ENCODE measurements at regions not wholly inside any gene's neighbourhood (a gene's known extent, or its start where the extent isn't known, plus 50 kb on each side); places are given as distances from the start of the nearest gene placed in this dataset.

DNA sequence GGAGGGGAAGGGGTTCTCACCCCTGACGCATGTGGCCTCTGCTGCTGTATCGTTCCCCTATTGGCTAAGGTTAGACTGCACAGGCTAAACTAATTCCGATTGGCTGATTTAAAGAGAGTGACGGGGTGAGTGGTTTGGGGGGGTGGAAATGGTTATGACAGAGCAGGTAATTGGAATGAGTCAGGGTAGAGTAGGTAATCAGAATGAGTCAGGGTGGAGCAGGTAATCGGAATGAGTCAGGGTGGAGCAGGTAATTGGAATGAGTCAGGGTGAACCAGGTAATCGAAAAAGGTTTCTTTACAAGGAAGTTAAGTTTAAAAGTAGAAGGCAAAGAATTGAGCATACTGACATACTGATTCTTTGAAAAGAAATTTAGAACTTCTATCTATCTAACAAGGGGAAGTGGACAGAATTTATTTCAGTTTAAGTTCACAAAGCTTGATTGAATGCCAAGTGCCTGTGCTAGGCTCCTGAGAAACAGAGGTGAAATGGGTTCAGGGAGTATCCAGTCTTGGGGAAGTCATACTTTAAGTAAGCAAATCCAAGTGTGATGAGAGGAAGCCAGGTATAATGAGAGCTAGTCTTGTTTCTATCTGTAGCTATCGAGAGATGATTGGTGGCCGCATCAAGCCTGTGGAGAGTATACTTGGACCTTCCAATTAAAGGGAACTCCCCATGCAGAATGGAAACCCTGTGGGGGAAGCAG is 58.0 kb downstream of the C11orf91 start:
- WGBS, 2 donors (ENCODE audit: extremely low coverage in 2 of 2, insufficient read length in 2 of 2, insufficient replicate concordance in 1 of 2) = no CpG with 5 or more reads among the region's 8 CpGs

GRCh38 chr11:33640730-33641371 is 59.8 kb downstream of the C11orf91 start:
- Histone ChIP-seq H3K23ac (ENCODE audit: low read depth, low read length, poor library complexity) (no peak overlapping the region), H3K36me3 (replicated peaks in 1 of 2; ENCODE audit: control insufficient read depth in 2 of 2, insufficient read depth in 2 of 2, low read length in 2 of 2) (no peaks in the 10 kb centered on the region), H3K4me1 (ENCODE audit: control insufficient read depth in 2 of 2, insufficient read depth in 1 of 2, low read depth in 1 of 2, low read length in 2 of 2) (no peaks in the 10 kb centered on the region), H4K8ac (ENCODE audit: low read depth, low read length) (no peak overlapping the region), H3K27ac (replicated peaks; ENCODE audit: low read length) (no peak overlapping the region), H3K4me2 (ENCODE audit: insufficient read depth, low read length, poor library complexity, severe bottlenecking) (no peak overlapping the region), H4K91ac (ENCODE audit: low read depth, low read length, poor library complexity) (no peak overlapping the region), H2BK120ac (ENCODE audit: low read depth, low read length) (no peak overlapping the region), H3K79me1 (ENCODE audit: low read depth, low read length) (no peaks in the 10 kb centered on the region), H3K9me3 (replicated peaks in 1 of 2; ENCODE audit: control insufficient read depth in 2 of 2, insufficient read depth in 1 of 2, low read depth in 1 of 2, low read length in 2 of 2) (peaks cover 0 to 4% of the 10 kb centered on the region in 2 donors), H3K18ac (ENCODE audit: low read length) (no peak overlapping the region), H3K14ac (ENCODE audit: low read length) (no peak overlapping the region), H2BK15ac (ENCODE audit: low read length) (no peak overlapping the region), H2AFZ (ENCODE audit: low read length) (no peak overlapping the region), H3K9ac (ENCODE audit: low read depth, low read length, poor library complexity) (no peak overlapping the region), H3K27me3 (ENCODE audit: control insufficient read depth in 3 of 3, insufficient read depth in 3 of 3, low read depth in 1 of 3, low read length in 3 of 3) (no peaks in the 10 kb centered on the region), H2BK12ac (ENCODE audit: low read length) (no peak overlapping the region), H3K4me3 (ENCODE audit: low read length in 2 of 2) (no peak overlapping the region), H3K4ac (ENCODE audit: low read length) (no peak overlapping the region), H2AK5ac (ENCODE audit: low read depth, low read length) (no peak overlapping the region), H2BK5ac (ENCODE audit: low read length) (no peak overlapping the region)
- DNase-seq (ENCODE audit: low spot score) = no peak
- WGBS, 2 donors (ENCODE audit: extremely low coverage in 2 of 2, insufficient read length in 2 of 2, insufficient replicate concordance in 1 of 2) = no CpG with 5 or more reads among the region's 8 CpGs

More for the DNA sequence above, 58.0 kb downstream of the C11orf91 start:
- Histone ChIP-seq H2AK5ac (ENCODE audit: low read depth, low read length) (no peak overlapping the region), H3K9ac (ENCODE audit: low read depth, low read length, poor library complexity) (no peak overlapping the region), H2BK120ac (ENCODE audit: low read depth, low read length) (no peak overlapping the region), H3K36me3 (replicated peaks in 1 of 2; ENCODE audit: control insufficient read depth in 2 of 2, insufficient read depth in 2 of 2, low read length in 2 of 2) (no peaks in the 10 kb centered on the region), H3K4me3 (ENCODE audit: low read length in 2 of 2) (no peak overlapping the region), H3K4me1 (ENCODE audit: control insufficient read depth in 2 of 2, insufficient read depth in 1 of 2, low read depth in 1 of 2, low read length in 2 of 2) (no peaks in the 10 kb centered on the region), H2BK12ac (ENCODE audit: low read length) (no peak overlapping the region), H2BK5ac (ENCODE audit: low read length) (no peak overlapping the region), H3K4ac (ENCODE audit: low read length) (no peak overlapping the region), H2BK15ac (ENCODE audit: low read length) (no peak overlapping the region), H3K14ac (ENCODE audit: low read length) (no peak overlapping the region), H2AFZ (ENCODE audit: low read length) (no peak overlapping the region), H3K4me2 (ENCODE audit: insufficient read depth, low read length, poor library complexity, severe bottlenecking) (no peak overlapping the region), H4K8ac (ENCODE audit: low read depth, low read length) (no peak overlapping the region), H3K23ac (ENCODE audit: low read depth, low read length, poor library complexity) (no peak overlapping the region), H3K79me1 (ENCODE audit: low read depth, low read length) (no peaks in the 10 kb centered on the region), H3K27me3 (ENCODE audit: control insufficient read depth in 3 of 3, insufficient read depth in 3 of 3, low read depth in 1 of 3, low read length in 3 of 3) (no peaks in the 10 kb centered on the region), H3K9me3 (replicated peaks in 1 of 2; ENCODE audit: control insufficient read depth in 2 of 2, insufficient read depth in 1 of 2, low read depth in 1 of 2, low read length in 2 of 2) (peaks cover 0 to 4% of the 10 kb centered on the region in 2 donors), H3K18ac (ENCODE audit: low read length) (no peak overlapping the region), H4K91ac (ENCODE audit: low read depth, low read length, poor library complexity) (no peak overlapping the region), H3K27ac (replicated peaks; ENCODE audit: low read length) (no peak overlapping the region)
- DNase-seq (ENCODE audit: low spot score) = no peak

DNA sequence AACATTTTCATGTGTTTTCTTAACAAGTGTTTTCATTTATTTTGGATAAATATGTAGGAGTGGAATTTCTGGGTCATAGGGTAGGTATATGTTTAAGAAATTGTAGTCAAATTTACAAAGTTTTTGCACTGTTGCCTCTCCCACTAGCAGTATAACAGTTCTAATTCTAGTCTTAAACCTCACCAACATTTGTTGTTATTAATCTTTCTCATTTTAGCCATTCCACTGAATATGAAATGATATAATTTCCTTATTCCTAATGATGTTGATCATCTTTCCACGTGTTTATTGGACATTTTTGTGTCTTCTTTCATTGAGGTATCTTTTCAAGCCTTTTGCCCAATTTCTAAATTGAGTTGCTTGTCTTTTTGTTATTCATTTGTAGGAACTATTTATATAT is 62.0 kb downstream of the C11orf91 start:
- no peak overlapping the region for H4K91ac ChIP-seq (ENCODE audit: low read depth, low read length, poor library complexity)
- H3K23ac ChIP-seq (ENCODE audit: low read depth, low read length, poor library complexity) = no peak overlapping the region
- no peak overlapping the region for H2AK5ac ChIP-seq (ENCODE audit: low read depth, low read length)
- peaks cover 0 to 4% of the 10 kb centered on the region in 2 donors for H3K9me3 ChIP-seq (replicated peaks in 1 of 2; ENCODE audit: control insufficient read depth in 2 of 2, insufficient read depth in 1 of 2, low read depth in 1 of 2, low read length in 2 of 2)
- H2BK5ac ChIP-seq (ENCODE audit: low read length) = no peak overlapping the region
- H3K9ac ChIP-seq (ENCODE audit: low read depth, low read length, poor library complexity) = no peak overlapping the region
- H3K79me1 ChIP-seq (ENCODE audit: low read depth, low read length) = no peaks in the 10 kb centered on the region
- H3K27me3 ChIP-seq (ENCODE audit: control insufficient read depth in 3 of 3, insufficient read depth in 3 of 3, low read depth in 1 of 3, low read length in 3 of 3) = no peaks in the 10 kb centered on the region
- WGBS, 2 donors (ENCODE audit: extremely low coverage in 2 of 2, insufficient read length in 2 of 2, insufficient replicate concordance in 1 of 2) = no CpG with 5 or more reads among the region's 1 CpG
- no peak overlapping the region for H2BK120ac ChIP-seq (ENCODE audit: low read depth, low read length)
- H3K4me3 ChIP-seq (ENCODE audit: low read length in 2 of 2) = no peak overlapping the region
- H2BK12ac ChIP-seq (ENCODE audit: low read length) = no peak overlapping the region
- H3K36me3 ChIP-seq (replicated peaks in 1 of 2; ENCODE audit: control insufficient read depth in 2 of 2, insufficient read depth in 2 of 2, low read length in 2 of 2) = no peaks in the 10 kb centered on the region
- no peak overlapping the region for H3K18ac ChIP-seq (ENCODE audit: low read length)
- H4K8ac ChIP-seq (ENCODE audit: low read depth, low read length) = no peak overlapping the region
- H3K4ac ChIP-seq (ENCODE audit: low read length) = no peak overlapping the region
- no peak overlapping the region for H3K14ac ChIP-seq (ENCODE audit: low read length)
- H2BK15ac ChIP-seq (ENCODE audit: low read length) = no peak overlapping the region
- H3K4me1 ChIP-seq (ENCODE audit: control insufficient read depth in 2 of 2, insufficient read depth in 1 of 2, low read depth in 1 of 2, low read length in 2 of 2) = no peaks in the 10 kb centered on the region
- H2AFZ ChIP-seq (ENCODE audit: low read length) = no peak overlapping the region
- DNase-seq (ENCODE audit: low spot score) = no peak
- H3K4me2 ChIP-seq (ENCODE audit: insufficient read depth, low read length, poor library complexity, severe bottlenecking) = no peak overlapping the region
- no peak overlapping the region for H3K27ac ChIP-seq (replicated peaks; ENCODE audit: low read length)

DNA sequence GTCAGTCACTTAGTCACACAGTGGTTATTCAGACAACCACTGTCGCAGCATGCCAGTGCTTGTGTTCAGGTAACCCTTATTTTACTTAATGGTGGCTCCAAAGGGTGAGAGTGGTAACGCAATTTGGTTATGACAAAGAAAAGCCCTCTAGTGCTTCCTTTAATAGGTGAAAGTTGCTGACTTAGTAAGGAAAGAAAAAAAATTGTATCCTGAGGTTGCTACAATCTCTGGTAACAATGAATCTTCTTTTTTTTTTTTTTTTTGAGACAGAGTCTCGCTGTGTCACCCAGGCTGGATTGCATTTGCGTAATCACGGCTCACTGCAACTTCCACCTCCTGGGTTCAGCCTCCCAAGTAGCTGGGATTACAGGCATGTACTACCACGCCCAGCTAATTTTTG is 64.5 kb downstream of the C11orf91 start:
- H3K14ac ChIP-seq (ENCODE audit: low read length) = no peak overlapping the region
- WGBS, 2 donors (ENCODE audit: extremely low coverage in 2 of 2, insufficient read length in 2 of 2, insufficient replicate concordance in 1 of 2) = no CpG with 5 or more reads among the region's 6 CpGs
- H3K23ac ChIP-seq (ENCODE audit: low read depth, low read length, poor library complexity) = no peak overlapping the region
- H3K18ac ChIP-seq (ENCODE audit: low read length) = no peak overlapping the region
- H3K27me3 ChIP-seq (ENCODE audit: control insufficient read depth in 3 of 3, insufficient read depth in 3 of 3, low read depth in 1 of 3, low read length in 3 of 3) = no peaks in the 10 kb centered on the region
- H3K4me1 ChIP-seq (ENCODE audit: control insufficient read depth in 2 of 2, insufficient read depth in 1 of 2, low read depth in 1 of 2, low read length in 2 of 2) = no peaks in the 10 kb centered on the region
- no peak overlapping the region for H2BK12ac ChIP-seq (ENCODE audit: low read length)
- H3K27ac ChIP-seq (replicated peaks; ENCODE audit: low read length) = no peak overlapping the region
- H3K9ac ChIP-seq (ENCODE audit: low read depth, low read length, poor library complexity) = no peak overlapping the region
- no peak overlapping the region for H4K8ac ChIP-seq (ENCODE audit: low read depth, low read length)
- no peak overlapping the region for H2AK5ac ChIP-seq (ENCODE audit: low read depth, low read length)
- H2BK15ac ChIP-seq (ENCODE audit: low read length) = no peak overlapping the region
- no peak overlapping the region for H4K91ac ChIP-seq (ENCODE audit: low read depth, low read length, poor library complexity)
- H3K36me3 ChIP-seq (replicated peaks in 1 of 2; ENCODE audit: control insufficient read depth in 2 of 2, insufficient read depth in 2 of 2, low read length in 2 of 2) = no peaks in the 10 kb centered on the region
- DNase-seq (ENCODE audit: low spot score) = no peak
- no peak overlapping the region for H3K4ac ChIP-seq (ENCODE audit: low read length)
- H3K9me3 ChIP-seq (replicated peaks in 1 of 2; ENCODE audit: control insufficient read depth in 2 of 2, insufficient read depth in 1 of 2, low read depth in 1 of 2, low read length in 2 of 2) = peaks cover 4 to 6% of the 10 kb centered on the region in 2 donors
- no peak overlapping the region for H2BK5ac ChIP-seq (ENCODE audit: low read length)
- H3K4me3 ChIP-seq (ENCODE audit: low read length in 2 of 2) = no peak overlapping the region
- no peak overlapping the region for H3K4me2 ChIP-seq (ENCODE audit: insufficient read depth, low read length, poor library complexity, severe bottlenecking)
- H3K79me1 ChIP-seq (ENCODE audit: low read depth, low read length) = no peaks in the 10 kb centered on the region
- H2BK120ac ChIP-seq (ENCODE audit: low read depth, low read length) = no peak overlapping the region
- H2AFZ ChIP-seq (ENCODE audit: low read length) = no peak overlapping the region
